GM18870 (cell line): ENCODE measurements at regions not wholly inside any gene's neighbourhood (a gene's known extent, or its start where the extent isn't known, plus 50 kb on each side); places are given as distances from the start of the nearest gene placed in this dataset.
"Not testable (repeated sequence)": the region's sequence is repeated elsewhere in the genome, so short reads cannot be mapped to it uniquely, and the experiment has no call there.

Source experiments
- ATAC-seq: cut with Tn5 transposase; IDR thresholded peaks from one replicate; pipeline ENCODE4 v1.9.1; 2021; ENCODE audit warnings: moderate library complexity; ENCODE audit not compliant: unreplicated experiment

- ATAC-seq: no peak
Observed at GRCh38 chr3:186454881-186455703, 89.1 kb downstream of the CRYGS start.

GRCh38 chr3:186453531-186453930, 90.6 kb downstream of the CRYGS start:
- ATAC-seq: no peak

GRCh38 chr3:186452517-186452916, 90.5 kb upstream of the DGKG start:
- no peak for ATAC-seq

GRCh38 chr3:186451371-186451770, 89.3 kb upstream of the DGKG start:
- no peak for ATAC-seq

- no peak for ATAC-seq
Observed at GRCh38 chr3:186444974-186445373, 82.9 kb upstream of the DGKG start.

- no peak for ATAC-seq
Observed at GRCh38 chr3:186444288-186444687, 82.3 kb upstream of the DGKG start.

- not testable (repeated sequence) for ATAC-seq
Observed at GRCh38 chr3:186442979-186443378, 80.9 kb upstream of the DGKG start.

- ATAC-seq: no peak
Observed at GRCh38 chr3:186442162-186442561, 80.1 kb upstream of the DGKG start.

GRCh38 chr3:186440891-186441290, 78.9 kb upstream of the DGKG start:
- no peak for ATAC-seq

GRCh38 chr3:186439725-186440124, 77.7 kb upstream of the DGKG start:
- no peak for ATAC-seq

GRCh38 chr3:186435332-186435731, 73.3 kb upstream of the DGKG start:
- ATAC-seq: not testable (repeated sequence)

- no peak for ATAC-seq
Observed at GRCh38 chr3:186432944-186433732, 71.1 kb upstream of the DGKG start.

- ATAC-seq: no peak
Observed at GRCh38 chr3:186432189-186432588, 70.2 kb upstream of the DGKG start.

- ATAC-seq: no peak
Observed at GRCh38 chr3:186427627-186428281, 65.7 kb upstream of the DGKG start.

- ATAC-seq: no peak
Observed at GRCh38 chr3:186425788-186426730, 64.0 kb upstream of the DGKG start.

- no peak for ATAC-seq
Observed at GRCh38 chr3:186421946-186422345, 59.9 kb upstream of the DGKG start.

GRCh38 chr3:186418671-186419145, 56.7 kb upstream of the DGKG start:
- ATAC-seq: no peak

GRCh38 chr3:186417791-186418190, 55.8 kb upstream of the DGKG start:
- ATAC-seq: no peak

GRCh38 chr3:186414735-186415419, 52.8 kb upstream of the DGKG start:
- ATAC-seq: no peak
